ENCODE measurements at regions not wholly inside any gene's neighbourhood (a gene's known extent, or its start where the extent isn't known, plus 50 kb on each side); places are given as distances from the start of the nearest gene placed in this dataset.

- Histone ChIP-seq H3K4me1 (ENCODE audit: control insufficient read depth in 1 of 2, insufficient read depth in 2 of 2, low read length in 2 of 2) (no peaks in the 10 kb centered on the region), H4K8ac (ENCODE audit: low read depth, low read length) (no peak overlapping the region), H3K9ac (ENCODE audit: low read length) (no peak overlapping the region), H3K18ac (ENCODE audit: low read length) (no peak overlapping the region), H4K91ac (ENCODE audit: low read depth, low read length) (no peak overlapping the region), H2BK12ac (ENCODE audit: low read length) (no peak overlapping the region), H2AK5ac (ENCODE audit: low read length) (no peak overlapping the region), H3K27me3 (ENCODE audit: insufficient read depth, low read length) (no peaks in the 10 kb centered on the region), H3K4me3 (ENCODE audit: low read depth, low read length) (no peak overlapping the region), H3K4me2 (ENCODE audit: low read length) (no peak overlapping the region), H2AFZ (ENCODE audit: insufficient read depth, low read length, poor library complexity) (no peak overlapping the region), H2BK5ac (ENCODE audit: low read depth, low read length, poor library complexity) (no peak overlapping the region), H3K79me2 (ENCODE audit: control insufficient read depth, insufficient read depth, low read length, poor library complexity) (no peaks in the 10 kb centered on the region), H2BK120ac (ENCODE audit: insufficient read depth, low read length, poor library complexity) (no peak overlapping the region), H3K4ac (ENCODE audit: low read depth, low read length) (no peak overlapping the region), H3K9me3 (ENCODE audit: insufficient read depth, low read depth, low read length) (no peaks in the 10 kb centered on the region), H3K36me3 (ENCODE audit: control insufficient read depth in 1 of 2, insufficient read depth in 2 of 2, low read length in 2 of 2) (no peaks in the 10 kb centered on the region), H3K23ac (ENCODE audit: low read length) (no peak overlapping the region), H4K12ac (ENCODE audit: low read depth, low read length) (no peak overlapping the region), H3K14ac (ENCODE audit: low read length) (no peak overlapping the region), H3K27ac (ENCODE audit: low read depth, low read length) (no peak overlapping the region), H3K79me1 (ENCODE audit: low read length) (no peaks in the 10 kb centered on the region)
- no peak for DNase-seq
- no CpG with 5 or more reads among the region's 1 CpG for WGBS (ENCODE audit: extremely low coverage, insufficient coverage, insufficient read length)
Measured at GRCh38 chr1:166616206-166616605, 223.1 kb upstream of the POGK start.

DNA sequence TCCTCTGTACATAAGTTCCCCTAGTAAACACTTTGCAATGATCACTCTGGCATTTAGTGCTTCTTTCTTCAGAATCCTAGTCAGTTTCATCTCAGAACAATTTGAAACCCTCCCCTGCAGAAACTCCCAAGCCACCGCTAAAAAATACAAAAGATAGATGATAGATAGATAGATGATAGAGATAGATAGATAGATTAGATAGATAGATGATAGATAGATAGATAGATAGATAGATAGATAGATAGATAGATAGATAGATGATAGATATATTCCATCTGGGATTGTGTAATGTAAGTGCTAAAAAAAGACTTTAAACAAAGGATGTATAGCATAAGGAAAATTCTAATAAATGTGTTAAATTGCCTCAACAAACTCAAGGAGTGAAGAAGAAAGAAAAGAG is 212.6 kb upstream of the POGK start:
- no peaks in the 10 kb centered on the region for H3K36me3 ChIP-seq (ENCODE audit: control insufficient read depth in 1 of 2, insufficient read depth in 2 of 2, low read length in 2 of 2)
- H3K4ac ChIP-seq (ENCODE audit: low read depth, low read length), result no peak overlapping the region
- H3K9me3 ChIP-seq (ENCODE audit: insufficient read depth, low read depth, low read length), result no peaks in the 10 kb centered on the region
- no peak overlapping the region for H3K14ac ChIP-seq (ENCODE audit: low read length)
- no peak for DNase-seq
- no peak overlapping the region for H4K8ac ChIP-seq (ENCODE audit: low read depth, low read length)
- no peak overlapping the region for H3K4me3 ChIP-seq (ENCODE audit: low read depth, low read length)
- no peaks in the 10 kb centered on the region for H3K27me3 ChIP-seq (ENCODE audit: insufficient read depth, low read length)
- H3K4me1 ChIP-seq (ENCODE audit: control insufficient read depth in 1 of 2, insufficient read depth in 2 of 2, low read length in 2 of 2), result no peaks in the 10 kb centered on the region
- H2BK12ac ChIP-seq (ENCODE audit: low read length), result no peak overlapping the region
- H2AK5ac ChIP-seq (ENCODE audit: low read length), result no peak overlapping the region
- H3K79me1 ChIP-seq (ENCODE audit: low read length), result no peaks in the 10 kb centered on the region
- no peak overlapping the region for H3K9ac ChIP-seq (ENCODE audit: low read length)
- H3K23ac ChIP-seq (ENCODE audit: low read length), result no peak overlapping the region
- H3K4me2 ChIP-seq (ENCODE audit: low read length), result no peak overlapping the region
- no peak overlapping the region for H3K18ac ChIP-seq (ENCODE audit: low read length)
- no peak overlapping the region for H2BK120ac ChIP-seq (ENCODE audit: insufficient read depth, low read length, poor library complexity)
- no peak overlapping the region for H2BK5ac ChIP-seq (ENCODE audit: low read depth, low read length, poor library complexity)
- no peak overlapping the region for H2AFZ ChIP-seq (ENCODE audit: insufficient read depth, low read length, poor library complexity)
- WGBS (ENCODE audit: extremely low coverage, insufficient coverage, insufficient read length), result no CpG with 5 or more reads among the region's 1 CpG
- no peaks in the 10 kb centered on the region for H3K79me2 ChIP-seq (ENCODE audit: control insufficient read depth, insufficient read depth, low read length, poor library complexity)
- H4K12ac ChIP-seq (ENCODE audit: low read depth, low read length), result no peak overlapping the region
- H4K91ac ChIP-seq (ENCODE audit: low read depth, low read length), result no peak overlapping the region
- H3K27ac ChIP-seq (ENCODE audit: low read depth, low read length), result no peak overlapping the region

- no peak overlapping the region for H2BK120ac ChIP-seq (ENCODE audit: insufficient read depth, low read length, poor library complexity)
- H3K14ac ChIP-seq (ENCODE audit: low read length), result no peak overlapping the region
- H3K79me1 ChIP-seq (ENCODE audit: low read length), result no peaks in the 10 kb centered on the region
- H3K27me3 ChIP-seq (ENCODE audit: insufficient read depth, low read length), result no peaks in the 10 kb centered on the region
- H2BK5ac ChIP-seq (ENCODE audit: low read depth, low read length, poor library complexity), result no peak overlapping the region
- no peak overlapping the region for H3K9ac ChIP-seq (ENCODE audit: low read length)
- H4K91ac ChIP-seq (ENCODE audit: low read depth, low read length), result no peak overlapping the region
- H3K23ac ChIP-seq (ENCODE audit: low read length), result no peak overlapping the region
- DNase-seq, result no peak
- no peaks in the 10 kb centered on the region for H3K79me2 ChIP-seq (ENCODE audit: control insufficient read depth, insufficient read depth, low read length, poor library complexity)
- WGBS (ENCODE audit: extremely low coverage, insufficient coverage, insufficient read length), result no CpG with 5 or more reads among the region's 4 CpGs
- no peak overlapping the region for H3K27ac ChIP-seq (ENCODE audit: low read depth, low read length)
- no peak overlapping the region for H3K18ac ChIP-seq (ENCODE audit: low read length)
- no peak overlapping the region for H2BK12ac ChIP-seq (ENCODE audit: low read length)
- no peak overlapping the region for H2AK5ac ChIP-seq (ENCODE audit: low read length)
- H3K36me3 ChIP-seq (ENCODE audit: control insufficient read depth in 1 of 2, insufficient read depth in 2 of 2, low read length in 2 of 2), result no peaks in the 10 kb centered on the region
- no peak overlapping the region for H3K4ac ChIP-seq (ENCODE audit: low read depth, low read length)
- H3K4me3 ChIP-seq (ENCODE audit: low read depth, low read length), result no peak overlapping the region
- no peak overlapping the region for H2AFZ ChIP-seq (ENCODE audit: insufficient read depth, low read length, poor library complexity)
- no peak overlapping the region for H4K12ac ChIP-seq (ENCODE audit: low read depth, low read length)
- H3K4me2 ChIP-seq (ENCODE audit: low read length), result no peak overlapping the region
- no peaks in the 10 kb centered on the region for H3K4me1 ChIP-seq (ENCODE audit: control insufficient read depth in 1 of 2, insufficient read depth in 2 of 2, low read length in 2 of 2)
- H3K9me3 ChIP-seq (ENCODE audit: insufficient read depth, low read depth, low read length), result no peaks in the 10 kb centered on the region
- H4K8ac ChIP-seq (ENCODE audit: low read depth, low read length), result no peak overlapping the region
Measured at GRCh38 chr1:166627558-166627957, 211.7 kb upstream of the POGK start.

- WGBS (ENCODE audit: extremely low coverage, insufficient coverage, insufficient read length), result no CpG with 5 or more reads among the region's 1 CpG
Measured at GRCh38 chr1:166628259-166628658, 211.0 kb upstream of the POGK start.

More at GRCh38 chr1:166628259-166628658, 211.0 kb upstream of the POGK start:
- H3K23ac ChIP-seq (ENCODE audit: low read length), result no peak overlapping the region
- no peak overlapping the region for H4K12ac ChIP-seq (ENCODE audit: low read depth, low read length)
- H3K4me1 ChIP-seq (ENCODE audit: control insufficient read depth in 1 of 2, insufficient read depth in 2 of 2, low read length in 2 of 2), result no peaks in the 10 kb centered on the region
- H3K79me1 ChIP-seq (ENCODE audit: low read length), result no peaks in the 10 kb centered on the region
- H3K14ac ChIP-seq (ENCODE audit: low read length), result no peak overlapping the region
- H3K4me2 ChIP-seq (ENCODE audit: low read length), result no peak overlapping the region
- no peak overlapping the region for H2BK5ac ChIP-seq (ENCODE audit: low read depth, low read length, poor library complexity)
- H3K9ac ChIP-seq (ENCODE audit: low read length), result no peak overlapping the region
- no peaks in the 10 kb centered on the region for H3K36me3 ChIP-seq (ENCODE audit: control insufficient read depth in 1 of 2, insufficient read depth in 2 of 2, low read length in 2 of 2)
- H4K91ac ChIP-seq (ENCODE audit: low read depth, low read length), result no peak overlapping the region
- H3K27me3 ChIP-seq (ENCODE audit: insufficient read depth, low read length), result no peaks in the 10 kb centered on the region
- H2BK120ac ChIP-seq (ENCODE audit: insufficient read depth, low read length, poor library complexity), result no peak overlapping the region
- no peak overlapping the region for H3K18ac ChIP-seq (ENCODE audit: low read length)
- no peak overlapping the region for H4K8ac ChIP-seq (ENCODE audit: low read depth, low read length)
- H2BK12ac ChIP-seq (ENCODE audit: low read length), result no peak overlapping the region
- no peak for DNase-seq
- H3K9me3 ChIP-seq (ENCODE audit: insufficient read depth, low read depth, low read length), result no peaks in the 10 kb centered on the region
- no peak overlapping the region for H2AFZ ChIP-seq (ENCODE audit: insufficient read depth, low read length, poor library complexity)
- H3K27ac ChIP-seq (ENCODE audit: low read depth, low read length), result no peak overlapping the region
- H3K4ac ChIP-seq (ENCODE audit: low read depth, low read length), result no peak overlapping the region
- H2AK5ac ChIP-seq (ENCODE audit: low read length), result no peak overlapping the region
- no peak overlapping the region for H3K4me3 ChIP-seq (ENCODE audit: low read depth, low read length)
- no peaks in the 10 kb centered on the region for H3K79me2 ChIP-seq (ENCODE audit: control insufficient read depth, insufficient read depth, low read length, poor library complexity)

All from trophoblast cell (in vitro differentiated cells and primary cell).